Coronary artery (tissue), 2 donors: ENCODE measurements at regions not wholly inside any gene's neighbourhood (a gene's known extent, or its start where the extent isn't known, plus 50 kb on each side); places are given as distances from the start of the nearest gene placed in this dataset.
A peak's percentile ranks its signal among the peaks of the same experiment; 100 is the strongest.

ENCODE experiments used
- DNase-seq: peaks from one replicate; pipeline ENCODE4 v3.0.0-alpha.2; 2017; ENCODE audit warnings: low spot score
- H3K27ac ChIP-seq, 2 donors: fragments of 200-600 bp; sonication (generic); one replicate each; pipeline ENCODE4 v1.5.1; 2016 to 2019
- H3K4me3 ChIP-seq: fragments of 200-600 bp; sonication (generic); 2 replicates; pipeline ENCODE4 v1.5.1; 2016; ENCODE audit warnings: mild to moderate bottlenecking, moderate library complexity
- TF ChIP-seq, protein P1 (sequence below): fragments of 200-600 bp; sonication (generic); IDR thresholded peaks from one replicate; pipeline ENCODE4 v1.5.1; 2019; ENCODE audit warnings: antibody characterized with exemption

- Histone ChIP-seq H3K4me3 (no peak overlapping the region), H3K27ac (no peak overlapping the region)
- DNase-seq, result no peak
- TF ChIP-seq, protein P1, sequence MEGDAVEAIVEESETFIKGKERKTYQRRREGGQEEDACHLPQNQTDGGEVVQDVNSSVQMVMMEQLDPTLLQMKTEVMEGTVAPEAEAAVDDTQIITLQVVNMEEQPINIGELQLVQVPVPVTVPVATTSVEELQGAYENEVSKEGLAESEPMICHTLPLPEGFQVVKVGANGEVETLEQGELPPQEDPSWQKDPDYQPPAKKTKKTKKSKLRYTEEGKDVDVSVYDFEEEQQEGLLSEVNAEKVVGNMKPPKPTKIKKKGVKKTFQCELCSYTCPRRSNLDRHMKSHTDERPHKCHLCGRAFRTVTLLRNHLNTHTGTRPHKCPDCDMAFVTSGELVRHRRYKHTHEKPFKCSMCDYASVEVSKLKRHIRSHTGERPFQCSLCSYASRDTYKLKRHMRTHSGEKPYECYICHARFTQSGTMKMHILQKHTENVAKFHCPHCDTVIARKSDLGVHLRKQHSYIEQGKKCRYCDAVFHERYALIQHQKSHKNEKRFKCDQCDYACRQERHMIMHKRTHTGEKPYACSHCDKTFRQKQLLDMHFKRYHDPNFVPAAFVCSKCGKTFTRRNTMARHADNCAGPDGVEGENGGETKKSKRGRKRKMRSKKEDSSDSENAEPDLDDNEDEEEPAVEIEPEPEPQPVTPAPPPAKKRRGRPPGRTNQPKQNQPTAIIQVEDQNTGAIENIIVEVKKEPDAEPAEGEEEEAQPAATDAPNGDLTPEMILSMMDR, result no peak
Measured at GRCh38 chr15:62241135-62241770, 76.2 kb upstream of the C2CD4B start.

DNA sequence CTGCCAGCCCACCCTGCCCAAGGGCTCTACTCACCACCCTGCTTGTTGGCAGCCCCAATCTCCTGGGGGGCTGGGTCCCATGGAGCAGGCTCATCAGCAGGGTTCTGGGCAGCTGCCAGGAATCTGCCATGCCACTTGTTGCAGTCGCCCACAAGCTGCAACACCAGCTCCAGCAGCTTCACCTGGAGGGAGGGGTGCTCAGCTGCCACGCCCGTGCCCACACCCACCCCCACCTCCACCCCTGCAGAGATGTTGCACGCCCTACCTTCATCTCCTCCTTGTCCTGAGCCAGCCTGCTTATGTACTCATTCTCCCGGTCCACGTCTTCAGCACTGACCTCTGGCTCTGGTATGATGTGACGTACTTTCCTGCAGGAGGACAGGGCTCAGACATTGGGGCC, 77.9 kb upstream of the C2CD4B start:
- DNase-seq, result no peak
- H3K4me3 ChIP-seq, result no peak overlapping the region
- H3K27ac ChIP-seq, result no peak overlapping the region
- TF ChIP-seq, protein P1, result no peak

DNA sequence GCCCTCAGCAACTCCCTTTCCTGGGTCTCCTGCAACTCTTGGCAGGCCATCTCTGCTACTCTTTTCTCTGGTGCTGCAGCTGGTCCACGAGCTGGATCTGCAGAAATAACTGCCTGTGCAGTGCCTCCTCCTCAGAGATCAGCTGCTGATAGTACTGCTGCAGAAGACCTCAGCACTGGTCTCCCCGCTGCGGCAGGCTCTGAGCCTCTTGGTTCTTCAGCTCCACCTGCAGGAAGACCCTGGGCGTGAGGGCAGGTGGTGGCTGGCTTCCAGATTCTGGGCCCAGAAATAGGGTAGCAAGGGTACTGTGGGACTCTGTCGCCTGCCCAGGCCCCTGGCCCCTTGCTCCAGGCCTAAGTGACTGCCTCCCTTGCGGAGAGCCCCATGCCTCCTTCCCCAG, 79.7 kb upstream of the C2CD4B start:
- DNase-seq, result no peak
- TF ChIP-seq, protein P1, result no peak
- H3K4me3 ChIP-seq, result no peak overlapping the region
- no peak overlapping the region for H3K27ac ChIP-seq

GRCh38 chr15:62248277-62248984, 83.3 kb upstream of the C2CD4B start:
- TF ChIP-seq, protein P1, result no peak
- no peak for DNase-seq
- Histone ChIP-seq H3K4me3 (no peak overlapping the region), H3K27ac (no peak overlapping the region)

DNA sequence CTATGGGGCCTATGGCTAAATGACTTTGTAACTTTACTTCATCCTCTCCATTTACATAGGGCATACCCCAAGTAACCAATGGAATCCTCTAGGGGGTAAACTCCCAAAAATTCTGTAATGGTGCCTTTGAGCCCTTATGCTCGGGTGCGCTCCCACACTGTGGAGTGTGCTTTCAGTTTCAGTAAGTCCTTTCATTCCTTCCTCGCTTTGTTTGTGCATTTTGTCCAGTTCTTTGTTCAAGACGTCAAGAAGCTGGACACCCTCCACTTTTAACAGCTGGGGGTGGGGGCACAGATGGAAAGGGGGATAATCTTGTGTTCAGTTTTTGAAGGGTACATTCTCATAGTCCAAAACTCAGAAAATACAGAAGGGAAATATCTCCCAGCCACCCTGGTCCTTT, 84.4 kb upstream of the C2CD4B start:
- DNase-seq, result peak; percentile 22
- TF ChIP-seq, protein P1, result no peak

GRCh38 chr15:62250186-62250585, 85.1 kb upstream of the C2CD4B start:
- TF ChIP-seq, protein P1, result no peak
- peak; percentile 43 for DNase-seq
- Histone ChIP-seq H3K27ac (no peak overlapping the region), H3K4me3 (no peak overlapping the region)

More for the DNA sequence above, 84.4 kb upstream of the C2CD4B start:
- Histone ChIP-seq H3K27ac (no peak overlapping the region), H3K4me3 (no peak overlapping the region)

GRCh38 chr15:62250978-62251377, 85.9 kb upstream of the C2CD4B start:
- TF ChIP-seq, protein P1, result no peak
- peak; percentile 14 for DNase-seq
- Histone ChIP-seq H3K27ac (no peak overlapping the region), H3K4me3 (no peak overlapping the region)
